ENCODE measurements at regions not wholly inside any gene's neighbourhood (a gene's known extent, or its start where the extent isn't known, plus 50 kb on each side); places are given as distances from the start of the nearest gene placed in this dataset.
A peak's percentile ranks its signal among the peaks of the same experiment; 100 is the strongest.

DNA sequence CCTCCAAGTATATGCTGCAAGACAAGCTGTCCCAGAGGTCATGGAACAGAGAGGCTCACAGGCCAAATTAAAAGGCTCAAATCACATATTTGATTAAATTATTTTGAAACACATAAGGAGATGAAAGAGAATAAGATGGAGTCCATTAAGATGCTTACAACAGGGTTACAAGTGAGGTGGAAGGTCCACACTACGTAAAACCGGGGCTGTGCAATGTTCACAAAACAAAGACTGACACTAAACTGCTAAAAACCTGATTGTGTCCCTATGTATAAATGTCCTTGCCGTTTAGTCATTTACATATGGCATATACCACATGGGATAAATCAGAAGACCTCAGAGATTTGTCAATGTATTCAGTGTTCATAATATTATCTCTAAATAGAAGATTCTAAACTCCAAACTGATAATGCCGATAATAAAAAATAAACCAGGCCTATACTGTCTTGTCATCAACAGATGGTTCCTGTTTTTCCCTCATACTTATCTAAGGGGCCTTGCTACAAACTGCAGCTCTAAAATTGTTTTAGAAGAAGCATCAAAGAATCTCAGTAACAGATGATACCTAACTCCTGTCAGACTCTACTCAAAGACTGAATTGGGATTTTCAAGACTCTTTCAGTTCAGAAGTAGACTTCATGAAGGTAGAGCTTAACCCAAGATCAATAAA lies 51.8 kb upstream of the RIPOR2 start:
- H3K9me3 Mint-ChIP-seq: peaks cover 8% of the 10 kb centered on the region
- H3K4me3 Mint-ChIP-seq: no peak overlapping the region
- peak overlapping the region; percentile 36 for H3K27ac Mint-ChIP-seq
- intact Hi-C loops (cut with micrococcal nuclease): no loop called here
- CTCF ChIA-PET: interaction anchor here (0.8 to 3.6 kb wide), 6 partner anchors 10 to 132 kb away, joined by 3 to 27 read pairs (median 3); partner anchors contain the start of gene RIPOR2
- no peak for DNase-seq
- POLR2A ChIA-PET: interaction anchor here (0.6 to 1.2 kb wide), 6 partner anchors 13 to 208 kb away, joined by 3 to 4 read pairs (median 3); no protein-coding TSS in a partner anchor
- H3K36me3 Mint-ChIP-seq (ENCODE audit: low read depth): peaks cover 14% of the 10 kb centered on the region
- no peak for ATAC-seq
- TF ChIP-seq, protein P1, sequence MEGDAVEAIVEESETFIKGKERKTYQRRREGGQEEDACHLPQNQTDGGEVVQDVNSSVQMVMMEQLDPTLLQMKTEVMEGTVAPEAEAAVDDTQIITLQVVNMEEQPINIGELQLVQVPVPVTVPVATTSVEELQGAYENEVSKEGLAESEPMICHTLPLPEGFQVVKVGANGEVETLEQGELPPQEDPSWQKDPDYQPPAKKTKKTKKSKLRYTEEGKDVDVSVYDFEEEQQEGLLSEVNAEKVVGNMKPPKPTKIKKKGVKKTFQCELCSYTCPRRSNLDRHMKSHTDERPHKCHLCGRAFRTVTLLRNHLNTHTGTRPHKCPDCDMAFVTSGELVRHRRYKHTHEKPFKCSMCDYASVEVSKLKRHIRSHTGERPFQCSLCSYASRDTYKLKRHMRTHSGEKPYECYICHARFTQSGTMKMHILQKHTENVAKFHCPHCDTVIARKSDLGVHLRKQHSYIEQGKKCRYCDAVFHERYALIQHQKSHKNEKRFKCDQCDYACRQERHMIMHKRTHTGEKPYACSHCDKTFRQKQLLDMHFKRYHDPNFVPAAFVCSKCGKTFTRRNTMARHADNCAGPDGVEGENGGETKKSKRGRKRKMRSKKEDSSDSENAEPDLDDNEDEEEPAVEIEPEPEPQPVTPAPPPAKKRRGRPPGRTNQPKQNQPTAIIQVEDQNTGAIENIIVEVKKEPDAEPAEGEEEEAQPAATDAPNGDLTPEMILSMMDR (IDR thresholded peaks at IDR 0.05): no peak
- no peaks in the 10 kb centered on the region for H3K27me3 Mint-ChIP-seq
- peaks cover 52% of the 10 kb centered on the region for H3K4me1 Mint-ChIP-seq (ENCODE audit: low read depth)

DNA sequence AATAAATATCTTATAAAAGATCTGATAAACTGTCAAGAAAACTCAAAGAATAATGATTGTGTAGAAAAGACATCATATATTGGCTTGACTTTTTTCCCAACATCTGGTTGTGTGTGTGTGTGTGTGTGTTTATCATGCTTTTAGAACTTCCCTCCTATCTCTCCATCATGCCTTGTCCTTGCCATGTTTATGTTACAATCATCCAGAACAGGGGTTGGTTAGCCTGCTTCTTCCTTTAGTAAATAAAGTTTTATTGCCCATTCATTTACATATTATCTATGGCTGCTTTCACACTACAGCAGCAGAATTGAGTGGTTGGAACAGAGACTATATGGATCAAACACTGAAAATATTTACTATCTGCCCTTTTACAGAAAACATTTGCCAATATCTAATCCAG lies 52.8 kb upstream of the RIPOR2 start:
- no peak for ATAC-seq
- intact Hi-C loops (cut with micrococcal nuclease): no loop called here

DNA sequence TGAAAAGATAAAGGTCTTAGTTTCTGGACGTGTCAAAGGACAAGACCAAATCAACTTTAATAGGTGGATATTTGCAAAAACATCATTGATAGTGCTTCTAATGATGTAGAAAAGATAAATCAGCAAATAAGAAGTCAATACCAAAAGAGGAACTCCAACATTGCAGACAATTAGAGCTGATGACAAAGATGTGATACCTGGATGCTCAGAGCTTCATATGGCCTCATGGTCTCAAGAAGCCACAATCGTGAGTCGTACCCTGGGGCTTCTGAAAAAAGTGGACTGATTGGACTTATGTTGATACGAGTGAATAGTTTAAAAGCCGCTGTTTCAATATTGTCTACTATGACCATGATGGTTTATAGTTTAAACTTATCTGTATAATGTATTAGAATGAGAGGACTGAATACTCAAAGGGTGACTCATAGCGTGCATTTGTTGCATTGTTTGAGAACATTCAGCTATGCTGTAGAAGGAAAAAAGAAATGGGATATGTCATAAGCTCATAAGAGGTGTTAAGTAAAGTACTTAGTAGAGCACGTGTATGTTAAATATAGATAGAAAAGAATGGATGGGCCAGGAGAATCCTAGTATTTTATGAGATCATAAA lies 54.6 kb upstream of the RIPOR2 start:
- Mint-ChIP-seq H3K4me3 (no peak overlapping the region), H3K27me3 (no peaks in the 10 kb centered on the region), H3K36me3 (ENCODE audit: low read depth) (peaks cover 18% of the 10 kb centered on the region), H3K4me1 (ENCODE audit: low read depth) (peaks cover 52% of the 10 kb centered on the region), H3K27ac (peak overlapping the region; percentile 75), H3K9me3 (peaks cover 12% of the 10 kb centered on the region)
- TF ChIP-seq, protein P1 (IDR thresholded peaks at IDR 0.05): no peak
- DNase-seq (peak; percentile 38), ATAC-seq (peak; percentile 15)
- POLR2A ChIA-PET: interaction anchor here (0.5 to 2.8 kb wide), 13 partner anchors 9 to 130 kb away, joined by 3 to 19 read pairs (median 4); partner anchors contain the start of gene RIPOR2
- intact Hi-C loops (cut with micrococcal nuclease): loop anchor here (2.0 kb wide), 1 partner anchor 62 kb away; no protein-coding TSS in a partner anchor
- CTCF ChIA-PET: interaction anchor here (1.3 to 7.2 kb wide), 23 partner anchors 9 to 215 kb away, joined by 4 to 186 read pairs (median 19); partner anchors contain the start of genes GMNN and RIPOR2

More for the DNA sequence above, 52.8 kb upstream of the RIPOR2 start:
- ChIA-PET POLR2A (interaction anchor here (0.6 to 1.8 kb wide), 4 partner anchors 18 to 100 kb away, joined by 3 to 4 read pairs (median 3); no protein-coding TSS in a partner anchor), CTCF (interaction anchor here (1.0 to 3.6 kb wide), 3 partner anchors 11 to 133 kb away, joined by 3 to 27 read pairs (median 3); partner anchors contain the start of gene RIPOR2)
- peaks cover 18% of the 10 kb centered on the region for H3K36me3 Mint-ChIP-seq (ENCODE audit: low read depth)
- H3K4me1 Mint-ChIP-seq (ENCODE audit: low read depth): peaks cover 52% of the 10 kb centered on the region
- TF ChIP-seq, protein P1 (IDR thresholded peaks at IDR 0.05): no peak
- DNase-seq: no peak
- peaks cover 12% of the 10 kb centered on the region for H3K9me3 Mint-ChIP-seq
- no peak overlapping the region for H3K4me3 Mint-ChIP-seq
- no peak overlapping the region for H3K27ac Mint-ChIP-seq
- H3K27me3 Mint-ChIP-seq: no peaks in the 10 kb centered on the region

DNA sequence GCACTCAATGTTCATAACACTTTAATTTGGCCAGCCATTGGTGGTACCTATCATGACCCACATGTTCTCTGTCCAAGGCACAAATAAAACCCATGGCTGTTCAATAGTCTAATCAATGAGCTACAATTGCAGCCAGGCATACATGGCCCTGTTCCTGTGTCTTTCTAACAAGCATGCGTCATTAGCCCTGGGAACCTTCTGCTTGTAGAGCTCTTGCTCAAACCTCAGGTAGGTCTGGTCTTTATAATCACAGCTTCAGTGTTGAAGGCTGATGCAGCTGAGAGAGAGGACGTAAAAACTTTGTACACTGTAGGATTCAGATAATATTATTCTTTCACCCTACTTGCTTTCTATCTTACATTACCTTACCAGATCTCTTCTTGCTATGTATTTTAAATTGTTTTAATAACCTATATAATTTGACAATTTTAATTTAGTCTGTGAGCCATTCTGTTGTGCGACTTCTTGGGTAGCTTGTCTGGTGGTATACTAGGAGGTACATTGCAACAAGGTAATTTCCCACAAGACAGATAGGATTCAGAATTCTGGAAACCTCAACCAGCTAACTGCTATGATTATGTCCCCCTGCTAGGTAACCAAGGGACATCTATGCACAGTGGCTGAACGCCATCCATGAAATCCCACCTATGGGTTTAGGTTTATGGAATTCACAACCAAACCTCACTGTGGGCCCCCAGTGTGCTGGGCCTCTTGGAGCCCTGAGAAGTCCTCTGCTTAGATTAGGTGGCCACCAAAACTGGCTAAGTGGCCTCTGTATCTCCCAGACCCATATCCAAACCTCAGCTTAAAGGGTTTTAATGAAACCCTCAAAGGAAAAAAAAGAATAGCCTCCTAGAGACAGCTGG lies 55.4 kb upstream of the RIPOR2 start:
- DNase-seq: peak; percentile 33
- H3K4me3 Mint-ChIP-seq: peak overlapping the region; percentile 14

More for the DNA sequence above, 55.4 kb upstream of the RIPOR2 start:
- POLR2A ChIA-PET: interaction anchor here (0.7 to 2.8 kb wide), 24 partner anchors 14 to 164 kb away, joined by 3 to 19 read pairs (median 4); partner anchors contain the start of gene RIPOR2
- CTCF ChIA-PET: interaction anchor here (0.6 to 7.2 kb wide), 64 partner anchors 10 to 216 kb away, joined by 3 to 186 read pairs (median 8); partner anchors contain the start of genes GMNN and RIPOR2
- peak overlapping the region; percentile 89 for H3K27ac Mint-ChIP-seq
- H3K9me3 Mint-ChIP-seq: peaks cover 12% of the 10 kb centered on the region
- H3K36me3 Mint-ChIP-seq (ENCODE audit: low read depth): peaks cover 18% of the 10 kb centered on the region
- peak; percentile 45 for ATAC-seq
- intact Hi-C loops (cut with micrococcal nuclease): loop anchor here (1.0 to 2.0 kb wide), 2 partner anchors 62 to 135 kb away; no protein-coding TSS in a partner anchor
- H3K4me1 Mint-ChIP-seq (ENCODE audit: low read depth): peaks cover 49% of the 10 kb centered on the region
- H3K27me3 Mint-ChIP-seq: no peaks in the 10 kb centered on the region
- TF ChIP-seq, protein P1 (IDR thresholded peaks at IDR 0.05): no peak

All from activated CD8-positive, alpha-beta T cell treated with anti-CD3 and anti-CD28 coated beads for 36 hours (primary cell).